GM12878 (cell line): ENCODE measurements at regions not wholly inside any gene's neighbourhood (a gene's known extent, or its start where the extent isn't known, plus 50 kb on each side); places are given as distances from the start of the nearest gene placed in this dataset.

Experiments
- ATAC-seq: fragments of 200-7000 bp; cut with Tn5 transposase; 3 replicates; pipeline ENCODE4 v1.9.1; 2020; ENCODE audit warnings: mild to moderate bottlenecking, moderate library complexity
- BruUV-seq: library from RNA; stranded (reverse); fragments of 400-500 nt; replicated peaks from 2 replicates; lab custom pipeline; 2021; lab: Mats Ljungman, UMichigan
- CTCF ChIA-PET: fragments of 300-600 bp; sonication (Branson Sonifier 250); formaldehyde crosslinking; extraction: SDS; loops from one replicate; lab custom pipeline; 2021; ENCODE audit warnings: inconsistent platforms; lab: Yijun Ruan, JAX
- POLR2A ChIA-PET: fragments of 350-600 bp; formaldehyde crosslinking; extraction: SDS; loops from one replicate; lab custom pipeline; 2021; ENCODE audit warnings: inconsistent platforms; lab: Charles Lee
- RAD21 ChIA-PET: fragments of 300-600 bp; sonication (Branson Sonifier 250); formaldehyde crosslinking; loops from one replicate; lab custom pipeline; 2023; ENCODE audit warnings: antibody characterized with exemption; ENCODE audit not compliant: unreplicated experiment; lab: Charles Lee
- SMC1A ChIA-PET: fragments of 300-600 bp; sonication (Branson Sonifier 250); formaldehyde crosslinking; loops from one replicate; lab custom pipeline; 2023; ENCODE audit not compliant: unreplicated experiment, uncharacterized antibody; lab: Charles Lee
- DNase-seq: peaks from one replicate; pipeline ENCODE4 v3.0.0-alpha.2; 2011; ENCODE audit warnings: low read depth, low spot score
- FAIRE-seq: peaks from 3 replicates; lab custom pipeline; 2011; peaks lifted over from hg19 to GRCh38; lab: Jason Lieb, UNC
- H2AFZ ChIP-seq: 2 replicates; pipeline ENCODE4 v1.6.0; 2011; ENCODE audit warnings: low read depth, low read length, control low read depth; ENCODE audit not compliant: control insufficient read depth
- H3K27ac ChIP-seq: 2 replicates; pipeline ENCODE4 v1.5.1; 2011; ENCODE audit warnings: control low read depth; ENCODE audit not compliant: control insufficient read depth, insufficient read depth
- H3K27me3 ChIP-seq, 2 experiments: replicated peaks in 1 of 2; 2 replicates each; pipeline versions ENCODE4 v1.6.0 to v1.6.1; 2011; ENCODE audit warnings: low read length in 1 of 2; ENCODE audit not compliant: control insufficient read depth in 2 of 2, insufficient read depth in 2 of 2
- H3K36me3 ChIP-seq, 2 experiments: 2 replicates each; pipeline ENCODE4 v1.5.1; 2011; ENCODE audit warnings: low read length in 1 of 2; ENCODE audit not compliant: control insufficient read depth in 2 of 2, insufficient read depth in 2 of 2
- H3K4me1 ChIP-seq: 2 replicates; pipeline ENCODE4 v1.6.1; 2011; ENCODE audit warnings: mild to moderate bottlenecking, low read length, moderate library complexity, mixed read lengths; ENCODE audit not compliant: control insufficient read depth, insufficient read depth
- H3K4me2 ChIP-seq: 2 replicates; pipeline ENCODE4 v1.6.0; 2011; ENCODE audit warnings: control low read depth; ENCODE audit not compliant: control insufficient read depth, insufficient read depth
- H3K4me3 ChIP-seq: fragments of 200-600 bp; sonication (generic); 2 replicates; pipeline ENCODE4 v1.5.1; 2016
- H3K79me2 ChIP-seq: 2 replicates; pipeline ENCODE4 v1.6.0; 2011; ENCODE audit warnings: low read length; ENCODE audit not compliant: control insufficient read depth, insufficient read depth
- H3K9ac ChIP-seq: 2 replicates; pipeline ENCODE4 v1.8.0; 2011; ENCODE audit warnings: low read length, control low read depth, mixed read lengths; ENCODE audit not compliant: control insufficient read depth, insufficient read depth
- H3K9me3 ChIP-seq: replicated peaks from 3 replicates; pipeline ENCODE4 v1.5.1; 2011; ENCODE audit warnings: mild to moderate bottlenecking, low read length; ENCODE audit not compliant: control insufficient read depth, insufficient read depth
- H4K20me1 ChIP-seq: 2 replicates; pipeline ENCODE4 v1.6.0; 2011; ENCODE audit not compliant: control insufficient read depth, insufficient read depth
- SIN3A ChIP-seq: IDR thresholded peaks from 2 replicates; pipeline ENCODE4 v1.6.1; 2012; ENCODE audit warnings: low read depth, low read length, improper control_type of control experiment
- SREBF1 ChIP-seq: IDR thresholded peaks from 2 replicates; pipeline ENCODE4 v1.6.1; 2012; ENCODE audit warnings: mild to moderate bottlenecking, low read length
- SRF ChIP-seq, 2 experiments: IDR thresholded peaks; 2 replicates each; pipeline ENCODE4 v1.6.1; 2011; ENCODE audit warnings: low read depth in 2 of 2, low read length in 2 of 2, mild to moderate bottlenecking in 1 of 2, moderate library complexity in 1 of 2
- WGBS: methylation state at CpG from one replicate; pipeline ENCODE4 v1.1.6; 2016; ENCODE audit warnings: low lambda C conversion rate; ENCODE audit not compliant: insufficient replicate concordance, insufficient coverage; ENCODE audit errors: missing lambda C conversion rate; 5-methylcytosine and 5-hydroxymethylcytosine counted together
- in situ Hi-C: fragments of 300-500 bp; cut with MboI; formaldehyde crosslinking; loops from 9 replicates; pipeline ENCODE4 v1.14.3; 2018; ENCODE audit warnings: mixed read lengths
- intact Hi-C: fragments of 100-400 bp; cut with micrococcal nuclease; formaldehyde crosslinking; loops from one replicate; pipeline ENCODE4 v1.14.2; 2022; ENCODE audit not compliant: unreplicated experiment
- TF ChIP-seq, protein P1 (sequence below): fragments of 450-650 bp; IDR thresholded peaks from 2 replicates; pipeline ENCODE4 v1.6.1; 2017; ENCODE audit warnings: mild to moderate bottlenecking
- TF ChIP-seq, protein P2 (sequence below): fragments of 450-650 bp; IDR thresholded peaks from 2 replicates; pipeline ENCODE4 v1.6.1; 2016; ENCODE audit warnings: mild to moderate bottlenecking
- TF ChIP-seq, protein P3 (sequence below): fragments of 450-650 bp; IDR thresholded peaks from 2 replicates; pipeline ENCODE4 v1.6.1; 2016; ENCODE audit warnings: mild to moderate bottlenecking, moderate library complexity, borderline replicate concordance
- TF ChIP-seq, protein P4 (sequence below): fragments of 450-650 bp; IDR thresholded peaks from 2 replicates; pipeline ENCODE4 v1.6.1; 2018; ENCODE audit warnings: borderline replicate concordance, mild to moderate bottlenecking; ENCODE audit not compliant: partially characterized antibody
- TF ChIP-seq, protein P5 (sequence below): IDR thresholded peaks from 2 replicates; pipeline ENCODE4 v1.6.1; 2011; ENCODE audit warnings: low read depth, mild to moderate bottlenecking, low read length, moderate library complexity, borderline replicate concordance; ENCODE audit errors: extremely low read depth

DNA sequence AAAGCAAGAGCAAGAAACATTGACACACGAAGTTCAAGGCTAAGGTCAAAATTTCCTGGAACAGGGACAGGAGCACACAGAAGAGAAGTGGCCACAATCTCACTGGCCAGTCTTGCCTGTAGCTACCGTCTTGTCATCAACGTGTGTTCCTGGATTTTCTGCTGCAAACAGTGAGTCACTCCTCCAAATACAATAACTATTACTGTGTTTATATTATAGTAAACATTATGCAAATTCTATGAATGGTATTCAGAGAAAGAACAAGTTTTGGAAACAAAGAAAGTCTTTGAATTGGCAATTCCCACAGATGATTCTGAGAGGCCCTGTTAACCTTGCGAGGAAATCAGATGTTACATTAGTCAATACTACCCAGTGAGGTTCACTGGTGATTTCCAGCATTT, 220.5 kb downstream of the FAM43A start:
- Histone ChIP-seq H3K9ac (no peak overlapping the region), H3K4me1 (no peaks in the 10 kb centered on the region), H3K9me3 (no peaks in the 10 kb centered on the region; the same call in 2 of the 3 replicates), H3K4me2 (no peak overlapping the region), H3K27me3 (no peaks in the 10 kb centered on the region), H4K20me1 (no peaks in the 10 kb centered on the region)
- intact Hi-C loops, result no loop called here
- RAD21 ChIA-PET, result no interaction called here
- TF ChIP-seq, protein P1, sequence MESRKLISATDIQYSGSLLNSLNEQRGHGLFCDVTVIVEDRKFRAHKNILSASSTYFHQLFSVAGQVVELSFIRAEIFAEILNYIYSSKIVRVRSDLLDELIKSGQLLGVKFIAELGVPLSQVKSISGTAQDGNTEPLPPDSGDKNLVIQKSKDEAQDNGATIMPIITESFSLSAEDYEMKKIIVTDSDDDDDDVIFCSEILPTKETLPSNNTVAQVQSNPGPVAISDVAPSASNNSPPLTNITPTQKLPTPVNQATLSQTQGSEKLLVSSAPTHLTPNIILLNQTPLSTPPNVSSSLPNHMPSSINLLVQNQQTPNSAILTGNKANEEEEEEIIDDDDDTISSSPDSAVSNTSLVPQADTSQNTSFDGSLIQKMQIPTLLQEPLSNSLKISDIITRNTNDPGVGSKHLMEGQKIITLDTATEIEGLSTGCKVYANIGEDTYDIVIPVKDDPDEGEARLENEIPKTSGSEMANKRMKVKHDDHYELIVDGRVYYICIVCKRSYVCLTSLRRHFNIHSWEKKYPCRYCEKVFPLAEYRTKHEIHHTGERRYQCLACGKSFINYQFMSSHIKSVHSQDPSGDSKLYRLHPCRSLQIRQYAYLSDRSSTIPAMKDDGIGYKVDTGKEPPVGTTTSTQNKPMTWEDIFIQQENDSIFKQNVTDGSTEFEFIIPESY, result no peak
- no peak for TF ChIP-seq SIN3A
- TF ChIP-seq, protein P2, sequence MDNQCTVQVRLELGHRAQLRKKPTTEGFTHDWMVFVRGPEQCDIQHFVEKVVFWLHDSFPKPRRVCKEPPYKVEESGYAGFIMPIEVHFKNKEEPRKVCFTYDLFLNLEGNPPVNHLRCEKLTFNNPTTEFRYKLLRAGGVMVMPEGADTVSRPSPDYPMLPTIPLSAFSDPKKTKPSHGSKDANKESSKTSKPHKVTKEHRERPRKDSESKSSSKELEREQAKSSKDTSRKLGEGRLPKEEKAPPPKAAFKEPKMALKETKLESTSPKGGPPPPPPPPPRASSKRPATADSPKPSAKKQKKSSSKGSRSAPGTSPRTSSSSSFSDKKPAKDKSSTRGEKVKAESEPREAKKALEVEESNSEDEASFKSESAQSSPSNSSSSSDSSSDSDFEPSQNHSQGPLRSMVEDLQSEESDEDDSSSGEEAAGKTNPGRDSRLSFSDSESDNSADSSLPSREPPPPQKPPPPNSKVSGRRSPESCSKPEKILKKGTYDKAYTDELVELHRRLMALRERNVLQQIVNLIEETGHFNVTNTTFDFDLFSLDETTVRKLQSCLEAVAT, result no peak
- TF ChIP-seq, protein P3, sequence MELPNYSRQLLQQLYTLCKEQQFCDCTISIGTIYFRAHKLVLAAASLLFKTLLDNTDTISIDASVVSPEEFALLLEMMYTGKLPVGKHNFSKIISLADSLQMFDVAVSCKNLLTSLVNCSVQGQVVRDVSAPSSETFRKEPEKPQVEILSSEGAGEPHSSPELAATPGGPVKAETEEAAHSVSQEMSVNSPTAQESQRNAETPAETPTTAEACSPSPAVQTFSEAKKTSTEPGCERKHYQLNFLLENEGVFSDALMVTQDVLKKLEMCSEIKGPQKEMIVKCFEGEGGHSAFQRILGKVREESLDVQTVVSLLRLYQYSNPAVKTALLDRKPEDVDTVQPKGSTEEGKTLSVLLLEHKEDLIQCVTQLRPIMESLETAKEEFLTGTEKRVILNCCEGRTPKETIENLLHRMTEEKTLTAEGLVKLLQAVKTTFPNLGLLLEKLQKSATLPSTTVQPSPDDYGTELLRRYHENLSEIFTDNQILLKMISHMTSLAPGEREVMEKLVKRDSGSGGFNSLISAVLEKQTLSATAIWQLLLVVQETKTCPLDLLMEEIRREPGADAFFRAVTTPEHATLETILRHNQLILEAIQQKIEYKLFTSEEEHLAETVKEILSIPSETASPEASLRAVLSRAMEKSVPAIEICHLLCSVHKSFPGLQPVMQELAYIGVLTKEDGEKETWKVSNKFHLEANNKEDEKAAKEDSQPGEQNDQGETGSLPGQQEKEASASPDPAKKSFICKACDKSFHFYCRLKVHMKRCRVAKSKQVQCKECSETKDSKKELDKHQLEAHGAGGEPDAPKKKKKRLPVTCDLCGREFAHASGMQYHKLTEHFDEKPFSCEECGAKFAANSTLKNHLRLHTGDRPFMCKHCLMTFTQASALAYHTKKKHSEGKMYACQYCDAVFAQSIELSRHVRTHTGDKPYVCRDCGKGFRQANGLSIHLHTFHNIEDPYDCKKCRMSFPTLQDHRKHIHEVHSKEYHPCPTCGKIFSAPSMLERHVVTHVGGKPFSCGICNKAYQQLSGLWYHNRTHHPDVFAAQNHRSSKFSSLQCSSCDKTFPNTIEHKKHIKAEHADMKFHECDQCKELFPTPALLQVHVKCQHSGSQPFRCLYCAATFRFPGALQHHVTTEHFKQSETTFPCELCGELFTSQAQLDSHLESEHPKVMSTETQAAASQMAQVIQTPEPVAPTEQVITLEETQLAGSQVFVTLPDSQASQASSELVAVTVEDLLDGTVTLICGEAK, result no peak
- TF ChIP-seq, protein P4, sequence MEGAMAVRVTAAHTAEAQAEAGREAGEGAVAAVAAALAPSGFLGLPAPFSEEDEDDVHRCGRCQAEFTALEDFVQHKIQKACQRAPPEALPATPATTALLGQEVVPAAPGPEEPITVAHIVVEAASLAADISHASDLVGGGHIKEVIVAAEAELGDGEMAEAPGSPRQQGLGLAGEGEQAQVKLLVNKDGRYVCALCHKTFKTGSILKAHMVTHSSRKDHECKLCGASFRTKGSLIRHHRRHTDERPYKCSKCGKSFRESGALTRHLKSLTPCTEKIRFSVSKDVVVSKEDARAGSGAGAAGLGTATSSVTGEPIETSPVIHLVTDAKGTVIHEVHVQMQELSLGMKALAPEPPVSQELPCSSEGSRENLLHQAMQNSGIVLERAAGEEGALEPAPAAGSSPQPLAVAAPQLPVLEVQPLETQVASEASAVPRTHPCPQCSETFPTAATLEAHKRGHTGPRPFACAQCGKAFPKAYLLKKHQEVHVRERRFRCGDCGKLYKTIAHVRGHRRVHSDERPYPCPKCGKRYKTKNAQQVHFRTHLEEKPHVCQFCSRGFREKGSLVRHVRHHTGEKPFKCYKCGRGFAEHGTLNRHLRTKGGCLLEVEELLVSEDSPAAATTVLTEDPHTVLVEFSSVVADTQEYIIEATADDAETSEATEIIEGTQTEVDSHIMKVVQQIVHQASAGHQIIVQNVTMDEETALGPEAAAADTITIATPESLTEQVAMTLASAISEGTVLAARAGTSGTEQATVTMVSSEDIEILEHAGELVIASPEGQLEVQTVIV, result no peak
- TF ChIP-seq, protein P5, sequence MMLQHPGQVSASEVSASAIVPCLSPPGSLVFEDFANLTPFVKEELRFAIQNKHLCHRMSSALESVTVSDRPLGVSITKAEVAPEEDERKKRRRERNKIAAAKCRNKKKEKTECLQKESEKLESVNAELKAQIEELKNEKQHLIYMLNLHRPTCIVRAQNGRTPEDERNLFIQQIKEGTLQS, result no peak
- no peak for TF ChIP-seq SREBF1
- TF ChIP-seq SRF (IDR thresholded peaks at IDR 0.05; ENCODE audit: low read depth in 2 of 2, low read length in 2 of 2), result no peak
- TF ChIP-seq, all 136 proteins: peak for 0
- FAIRE-seq (no peak), DNase-seq (no peak), ATAC-seq (no peak)
- in situ Hi-C loops, result no loop called here
- BruUV-seq, result no TSS peak
- SMC1A ChIA-PET, result no interaction called here
- Histone ChIP-seq H3K27ac (no peak overlapping the region), H3K4me3 (no peak overlapping the region), H2AFZ (no peak overlapping the region), H3K79me2 (no peaks in the 10 kb centered on the region), H3K36me3 (no peaks in the 10 kb centered on the region)
- 36% methylated on average over 4 of the region's 4 CpGs for WGBS
- POLR2A ChIA-PET, result no interaction called here
- CTCF ChIA-PET, result no interaction called here
